Natural killer cell treated with Interleukin-12 subunit alpha and Interleukin-12 subunit beta and Interleukin-15 and Interleukin-18, amount 100 ng/mL, for 72 hours (primary cell): ENCODE measurements at regions not wholly inside any gene's neighbourhood (a gene's known extent, or its start where the extent isn't known, plus 50 kb on each side); places are given as distances from the start of the nearest gene placed in this dataset.

ENCODE experiments used
- ATAC-seq, 2 donors: fragments of 150-1000 bp; cut with Tn5 transposase in 1 of 2; sonication (Bioruptor Pico), chemical (Tn5 transposase) in 1 of 2; 2 replicates each; pipeline ENCODE4 v1.10.0; 2021
- DNase-seq: peaks from one replicate; pipeline ENCODE4 v3.0.0; 2022; ENCODE audit warnings: low spot score
- H3K27ac Mint-ChIP-seq, 2 donors: 1 replicate in 1 of 2; 2 replicates in 1 of 2; pipeline ENCODE4 v1.8.0; 2022; ENCODE audit warnings: mixed read lengths in 2 of 2, mild to moderate bottlenecking in 1 of 2, moderate library complexity in 1 of 2
- H3K27me3 Mint-ChIP-seq, 2 donors: 1 replicate in 1 of 2; 2 replicates in 1 of 2; pipeline ENCODE4 v1.8.0; 2022; ENCODE audit warnings: mixed read lengths in 2 of 2
- H3K36me3 Mint-ChIP-seq: one replicate; pipeline ENCODE4 v1.8.0; 2022; ENCODE audit warnings: mixed read lengths
- H3K4me1 Mint-ChIP-seq, 2 donors: 1 replicate in 1 of 2; 2 replicates in 1 of 2; pipeline ENCODE4 v1.8.0; 2022; ENCODE audit warnings: low read depth in 2 of 2, mixed read lengths in 2 of 2, mild to moderate bottlenecking in 1 of 2
- H3K4me3 Mint-ChIP-seq: one replicate; pipeline ENCODE4 v1.8.0; 2022; ENCODE audit warnings: mixed read lengths
- H3K9me3 Mint-ChIP-seq: 2 replicates; pipeline ENCODE4 v1.8.0; 2022; ENCODE audit warnings: mixed read lengths

DNA sequence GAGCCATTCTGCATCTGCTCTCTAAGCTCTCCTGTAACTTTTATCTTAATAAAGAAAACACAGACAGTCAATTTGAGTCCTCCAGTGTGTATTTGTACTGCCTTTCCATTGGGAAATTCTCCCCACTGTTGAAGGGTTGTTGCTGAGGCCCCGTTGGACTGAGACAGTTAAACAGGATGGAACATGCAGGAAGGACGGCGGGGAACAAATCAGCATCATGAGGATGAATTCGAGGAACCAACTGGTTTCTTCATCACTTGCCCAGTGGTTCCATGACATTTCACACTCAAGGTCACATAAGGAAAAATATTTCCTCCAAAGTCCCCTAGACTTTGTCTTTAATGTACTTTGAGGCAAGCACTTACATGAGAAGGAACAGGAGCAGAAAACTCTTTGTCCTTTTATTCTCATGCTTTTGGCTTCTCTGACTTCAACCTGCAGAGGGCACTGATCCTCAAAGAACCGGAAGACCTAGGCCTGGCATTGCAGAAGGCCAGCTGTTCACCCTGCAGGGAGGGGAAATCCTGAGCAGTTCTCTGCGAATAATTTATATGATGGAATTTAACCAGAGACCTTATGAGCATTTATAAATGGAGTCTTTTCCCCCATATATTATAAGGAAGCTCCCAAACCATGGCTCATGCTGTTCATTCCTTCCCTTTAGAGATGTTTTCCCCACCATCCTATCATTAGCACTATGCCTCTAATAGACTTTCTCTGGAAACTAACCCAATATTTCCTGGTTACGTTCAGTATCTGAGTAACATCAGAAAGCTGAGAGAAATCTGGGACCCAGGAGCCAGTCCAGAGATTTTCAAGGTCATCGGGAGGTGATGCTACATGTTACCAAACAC lies 55.2 kb upstream of the ADGRF1 start:
- DNase-seq (no peak), ATAC-seq (no peak)
- Mint-ChIP-seq H3K4me3 (no peak overlapping the region), H3K9me3 (no peaks in the 10 kb centered on the region), H3K36me3 (no peaks in the 10 kb centered on the region), H3K27ac (no peak overlapping the region), H3K27me3 (peaks cover 0 to 8% of the 10 kb centered on the region in 2 donors), H3K4me1 (no peaks in the 10 kb centered on the region)

DNA sequence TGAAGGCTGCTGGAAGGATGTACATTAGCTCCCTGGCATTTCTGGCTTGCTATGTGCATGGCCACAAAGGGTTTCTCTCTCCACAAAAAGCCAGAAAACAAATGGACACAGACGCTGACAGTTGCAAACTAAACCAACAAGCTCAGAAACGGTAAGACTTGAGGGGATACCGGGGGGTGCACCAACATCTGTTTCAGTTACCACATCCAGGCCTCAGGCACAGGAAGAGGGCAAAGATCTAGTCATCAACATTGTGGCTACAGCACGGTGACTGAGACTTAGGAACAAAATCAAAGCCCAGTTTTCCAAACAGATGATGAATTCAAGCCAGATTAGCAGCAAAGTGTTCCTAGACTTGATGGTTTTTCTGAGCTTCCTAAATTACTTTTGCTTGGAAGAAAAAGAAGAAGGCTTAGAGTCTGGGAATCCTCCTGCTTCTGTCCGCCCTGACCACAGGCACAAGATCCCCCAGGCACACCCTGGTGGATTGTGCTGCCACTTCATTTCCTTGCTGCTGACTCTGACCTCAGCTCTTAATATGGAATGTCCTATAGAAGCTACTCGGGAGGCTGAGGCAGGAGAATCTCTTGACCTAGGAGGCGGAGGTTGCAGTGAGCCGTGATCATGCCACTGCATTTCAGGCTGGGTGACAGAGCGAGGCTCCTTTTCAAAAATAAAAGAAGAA lies 54.2 kb upstream of the ADGRF1 start:
- no peak overlapping the region for H3K27ac Mint-ChIP-seq
- H3K4me3 Mint-ChIP-seq = no peak overlapping the region
- DNase-seq (no peak), ATAC-seq (no peak)
- H3K27me3 Mint-ChIP-seq = peaks cover 0 to 8% of the 10 kb centered on the region in 2 donors
- no peaks in the 10 kb centered on the region for H3K36me3 Mint-ChIP-seq
- no peaks in the 10 kb centered on the region for H3K4me1 Mint-ChIP-seq
- H3K9me3 Mint-ChIP-seq = no peaks in the 10 kb centered on the region

DNA sequence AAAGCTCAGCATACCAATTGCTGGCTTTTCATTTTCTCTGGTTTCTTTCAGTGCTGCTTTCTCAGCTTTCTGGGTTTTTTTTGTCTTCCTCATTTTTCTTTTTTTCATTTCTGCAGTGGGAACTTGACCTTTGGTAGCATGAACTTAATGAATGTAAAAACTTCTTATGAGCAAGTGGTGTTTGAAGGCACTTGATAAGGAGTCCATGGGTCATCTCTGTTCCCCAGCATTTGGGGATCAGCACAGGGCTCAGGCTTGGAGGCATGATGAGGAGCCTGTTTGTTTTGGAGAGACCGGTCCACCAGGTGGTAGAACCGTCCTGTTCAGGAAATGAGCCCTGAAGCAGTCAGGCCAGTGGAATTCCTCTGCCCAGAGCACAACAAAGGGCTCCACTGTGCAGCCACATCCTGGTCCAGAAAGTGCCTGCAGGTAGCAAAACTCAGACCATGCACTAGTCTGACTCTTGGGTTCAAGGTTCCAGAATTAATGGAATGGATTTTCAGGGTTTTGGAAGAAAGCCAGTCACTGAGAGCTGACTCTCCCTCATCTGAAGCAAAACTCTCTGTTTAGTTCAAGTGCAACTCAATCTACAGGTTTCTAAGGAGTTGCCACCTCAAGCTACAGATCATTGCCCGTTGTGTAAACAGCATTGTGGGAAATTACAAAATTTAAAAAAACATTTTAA lies 52.3 kb upstream of the ADGRF1 start:
- peaks cover 0 to 10% of the 10 kb centered on the region in 2 donors for H3K27me3 Mint-ChIP-seq

DNA sequence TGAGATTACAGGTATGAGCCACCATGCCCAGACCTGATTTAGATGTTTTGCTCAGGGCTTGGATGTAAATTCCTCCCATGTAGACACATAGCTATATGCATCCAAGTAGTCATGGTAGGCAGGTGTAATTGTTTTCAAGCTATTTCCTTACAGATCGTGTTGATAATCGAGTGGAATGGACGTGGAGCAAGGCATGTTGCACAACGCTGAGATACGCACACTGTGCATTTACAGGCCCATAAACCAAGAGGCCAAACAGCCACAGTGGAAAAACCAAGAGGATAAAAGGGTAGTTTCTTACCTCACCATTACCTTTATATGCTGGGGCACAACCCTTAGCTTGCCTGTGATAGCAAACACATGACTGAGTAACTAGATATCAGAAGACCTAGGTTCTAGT lies 51.0 kb upstream of the ADGRF1 start:
- DNase-seq (no peak), ATAC-seq (no peak)
- no peak overlapping the region for H3K27ac Mint-ChIP-seq
- H3K9me3 Mint-ChIP-seq = no peaks in the 10 kb centered on the region
- no peaks in the 10 kb centered on the region for H3K36me3 Mint-ChIP-seq
- no peaks in the 10 kb centered on the region for H3K4me1 Mint-ChIP-seq
- no peak overlapping the region for H3K4me3 Mint-ChIP-seq
- H3K27me3 Mint-ChIP-seq = peaks cover 0 to 10% of the 10 kb centered on the region in 2 donors

More for the DNA sequence above, 52.3 kb upstream of the ADGRF1 start:
- Mint-ChIP-seq H3K4me3 (no peak overlapping the region), H3K27ac (no peak overlapping the region), H3K36me3 (no peaks in the 10 kb centered on the region), H3K4me1 (no peaks in the 10 kb centered on the region), H3K9me3 (no peaks in the 10 kb centered on the region)
- ATAC-seq (no peak), DNase-seq (no peak)

DNA sequence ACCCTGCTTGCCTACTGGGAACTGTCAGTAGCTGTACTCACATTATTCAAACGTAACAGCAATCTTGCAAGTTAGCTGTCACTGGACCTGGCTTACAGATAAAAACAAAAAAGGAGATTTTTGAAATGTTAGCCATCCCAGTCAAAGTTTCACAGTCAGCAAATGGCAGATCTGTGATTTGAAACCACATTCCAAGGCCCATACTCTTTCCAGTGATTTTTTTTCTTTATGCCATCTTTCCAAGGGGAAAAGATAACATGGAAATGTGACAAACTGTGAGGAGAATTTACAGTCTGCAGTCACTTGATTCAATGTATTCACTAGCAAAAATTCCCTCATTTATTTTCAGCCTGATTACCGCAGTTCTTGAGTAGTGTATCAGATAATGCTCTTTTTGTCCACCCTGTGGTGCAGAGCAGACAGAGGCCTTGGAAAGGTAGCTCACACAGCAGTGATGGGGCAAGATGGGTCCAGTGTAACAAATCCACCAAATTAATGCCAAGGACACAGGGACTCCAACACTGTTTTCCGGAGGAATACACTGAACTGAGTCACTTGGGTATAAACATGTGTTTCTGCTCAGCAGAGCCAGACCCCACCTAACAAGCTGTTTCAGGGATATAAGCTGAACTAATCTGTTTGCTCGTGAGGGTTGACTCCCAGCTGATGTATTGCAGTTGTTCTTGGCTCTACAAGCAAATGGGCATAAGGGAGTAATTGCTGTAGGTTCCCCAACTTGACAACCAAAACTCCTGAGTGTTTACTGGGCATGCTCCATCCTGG lies 49.9 kb upstream of the ADGRF1 start:
- ATAC-seq = no peak
- H3K4me3 Mint-ChIP-seq = no peak overlapping the region
- no peaks in the 10 kb centered on the region for H3K9me3 Mint-ChIP-seq
- H3K36me3 Mint-ChIP-seq = no peaks in the 10 kb centered on the region
- no peak overlapping the region for H3K27ac Mint-ChIP-seq
- H3K27me3 Mint-ChIP-seq = peaks cover 0 to 12% of the 10 kb centered on the region in 2 donors
- no peaks in the 10 kb centered on the region for H3K4me1 Mint-ChIP-seq
- no peak for DNase-seq
